GM19463 (cell line): ENCODE measurements at regions not wholly inside any gene's neighbourhood (a gene's known extent, or its start where the extent isn't known, plus 50 kb on each side); places are given as distances from the start of the nearest gene placed in this dataset.
A peak's percentile ranks its signal among the peaks of the same experiment; 100 is the strongest.
"Not testable (repeated sequence)": the region's sequence is repeated elsewhere in the genome, so short reads cannot be mapped to it uniquely, and the experiment has no call there.

Experiments used
- ATAC-seq: cut with Tn5 transposase; IDR thresholded peaks from one replicate; pipeline ENCODE4 v1.9.1; 2021; ENCODE audit warnings: mild to moderate bottlenecking, moderate library complexity; ENCODE audit not compliant: unreplicated experiment

GRCh38 chr2:187206471-187206870 lies 241.6 kb downstream of the CALCRL start:
- no peak for ATAC-seq

- no peak for ATAC-seq
Observed at GRCh38 chr2:187206071-187206470, 242.0 kb downstream of the CALCRL start.

GRCh38 chr2:187198136-187198535 lies 249.9 kb downstream of the CALCRL start:
- ATAC-seq = no peak

GRCh38 chr2:187194049-187194448 lies 254.0 kb downstream of the CALCRL start:
- peak; percentile 91 for ATAC-seq

GRCh38 chr2:187188783-187189631 lies 259.0 kb downstream of the CALCRL start:
- ATAC-seq = no peak

GRCh38 chr2:187187519-187187918 lies 260.5 kb downstream of the CALCRL start:
- no peak for ATAC-seq

GRCh38 chr2:187180529-187180928 lies 267.5 kb downstream of the CALCRL start:
- no peak for ATAC-seq

GRCh38 chr2:187178876-187179275 lies 269.2 kb downstream of the CALCRL start:
- ATAC-seq = not testable (repeated sequence)

- no peak for ATAC-seq
Observed at GRCh38 chr2:187177253-187177652, 270.8 kb downstream of the CALCRL start.

GRCh38 chr2:187174582-187174981 lies 273.5 kb downstream of the CALCRL start:
- no peak for ATAC-seq

- peak; percentile 34 for ATAC-seq
Observed at GRCh38 chr2:187171318-187171717, 276.7 kb downstream of the CALCRL start.

- ATAC-seq = no peak
Observed at GRCh38 chr2:187169864-187170263, 278.2 kb downstream of the CALCRL start.

- peak; percentile 55 for ATAC-seq
Observed at GRCh38 chr2:187168720-187169713, 279.0 kb downstream of the CALCRL start.

- no peak for ATAC-seq
Observed at GRCh38 chr2:187167491-187167890, 280.6 kb downstream of the CALCRL start.

- ATAC-seq = no peak
Observed at GRCh38 chr2:187165936-187166610, 282.0 kb downstream of the CALCRL start.

GRCh38 chr2:187158452-187158851 lies 289.6 kb downstream of the CALCRL start:
- ATAC-seq = no peak

- ATAC-seq = no peak
Observed at GRCh38 chr2:187157046-187157445, 291.0 kb downstream of the CALCRL start.

- ATAC-seq = no peak
Observed at GRCh38 chr2:187155476-187155875, 292.6 kb downstream of the CALCRL start.

GRCh38 chr2:187150670-187151069 lies 297.4 kb downstream of the CALCRL start:
- no peak for ATAC-seq

- peak; percentile 65 for ATAC-seq
Observed at GRCh38 chr2:187148059-187148714, 299.2 kb upstream of the ZSWIM2 start.
